Sigmoid colon (tissue), 4 donors: ENCODE measurements at regions not wholly inside any gene's neighbourhood (a gene's known extent, or its start where the extent isn't known, plus 50 kb on each side); places are given as distances from the start of the nearest gene placed in this dataset.

Experiments used
- CTCF ChIP-seq, 4 experiments: fragments of 450-650 bp in 3 of 4; fragments of 200-600 bp in 1 of 4; IDR thresholded peaks; one replicate each; pipeline ENCODE4 v1.5.1; 2016 to 2019; ENCODE audit warnings: antibody characterized with exemption in 4 of 4, mild to moderate bottlenecking in 3 of 4, moderate library complexity in 2 of 4
- POLR2AphosphoS5 ChIP-seq, 4 donors: sonication (generic); formaldehyde crosslinking; IDR thresholded peaks; one replicate each; pipeline ENCODE4 v1.6.1; 2017; ENCODE audit warnings: antibody characterized with exemption in 4 of 4

GRCh38 chr4:130192787-130193186 lies 1096.8 kb downstream of the C4orf33 start:
- TF ChIP-seq CTCF (IDR thresholded peaks at IDR 0.05) (no peak), POLR2AphosphoS5 (IDR thresholded peaks at IDR 0.05) (no peak)
